ENCODE measurements at regions not wholly inside any gene's neighbourhood (a gene's known extent, or its start where the extent isn't known, plus 50 kb on each side); places are given as distances from the start of the nearest gene placed in this dataset.

DNA sequence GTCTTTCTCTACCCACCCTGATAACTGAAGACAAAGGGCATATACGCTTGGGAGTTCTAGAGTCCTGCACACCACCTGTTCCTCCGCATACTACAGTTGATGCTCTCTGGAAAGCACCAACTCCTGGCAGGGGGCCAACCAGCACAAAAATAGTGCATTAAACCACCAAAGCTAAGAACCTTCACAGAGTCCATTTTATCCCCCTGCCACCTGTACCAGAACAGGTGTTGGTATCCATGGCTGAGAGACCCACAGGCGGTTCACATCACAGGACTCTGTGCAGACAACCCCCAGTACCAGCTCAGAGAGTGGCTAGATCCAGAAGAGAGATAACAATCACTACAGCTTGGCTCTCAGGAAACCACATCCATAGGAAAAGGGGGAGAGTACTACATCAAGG lies 114.4 kb upstream of the POU1F1 start:
- no peak for DNase-seq

DNA sequence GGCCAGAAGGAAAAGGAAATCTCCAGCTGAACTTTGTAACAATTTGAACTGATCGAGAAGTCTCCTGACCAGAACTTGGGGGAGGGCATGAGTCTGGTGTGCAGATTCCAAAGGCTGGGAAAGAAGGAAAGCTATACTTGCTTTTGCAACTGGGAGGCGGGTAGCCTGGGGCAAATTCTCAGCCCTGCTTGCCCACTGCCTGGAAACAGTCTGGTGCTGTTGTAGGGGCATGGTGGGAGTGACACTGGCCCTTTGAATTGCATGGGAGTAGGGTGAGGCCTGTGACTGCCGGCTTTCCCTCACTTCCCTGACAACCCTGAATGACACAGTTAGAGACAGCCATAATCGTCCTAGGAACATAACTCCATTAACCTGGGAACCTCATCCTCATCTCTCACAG lies 114.0 kb upstream of the POU1F1 start:
- no peak for DNase-seq

GRCh38 chr3:87375231-87375682 lies 98.9 kb upstream of the POU1F1 start:
- DNase-seq = no peak

- no peak for DNase-seq
Observed at GRCh38 chr3:87370007-87370406, 93.6 kb upstream of the POU1F1 start.

- DNase-seq = no peak
Observed at GRCh38 chr3:87367736-87368135, 91.4 kb upstream of the POU1F1 start.

DNA sequence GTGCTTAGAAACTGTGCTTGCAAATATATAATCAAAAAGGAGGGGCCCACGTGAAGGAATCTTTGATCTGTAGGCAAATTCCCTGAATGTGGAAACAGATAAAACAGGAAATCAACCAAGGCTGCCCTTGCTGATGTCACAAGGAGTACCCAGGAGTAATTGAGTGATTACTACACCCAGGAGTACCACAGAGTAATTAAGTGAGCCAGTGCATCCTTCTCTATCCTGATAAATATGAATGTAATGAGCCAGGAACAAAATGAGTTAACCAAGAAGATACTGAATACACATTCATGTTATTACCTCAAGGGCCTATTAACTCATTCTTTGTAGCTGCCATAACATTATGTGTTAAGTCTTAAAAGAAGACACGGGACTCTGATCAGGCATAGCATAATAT lies 87.3 kb upstream of the POU1F1 start:
- DNase-seq = no peak

DNA sequence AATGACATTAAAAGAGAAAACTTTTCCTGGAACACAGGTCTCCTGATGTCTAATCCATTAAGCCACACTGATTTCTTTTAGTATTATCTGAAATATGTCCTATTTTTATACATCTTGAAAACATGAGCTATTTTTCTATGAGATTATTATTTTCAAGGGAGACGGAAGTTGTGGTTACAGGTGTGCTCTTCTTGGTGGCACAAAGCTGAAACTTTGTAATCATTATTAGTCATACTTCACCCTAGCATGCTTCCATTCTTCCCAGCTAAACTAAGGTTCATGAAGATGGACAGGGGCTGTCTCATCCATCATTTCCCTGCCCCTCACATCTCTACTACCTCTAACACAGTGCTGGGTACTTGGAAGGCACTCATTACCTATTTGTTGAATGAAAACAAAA lies 85.6 kb upstream of the POU1F1 start:
- no peak for DNase-seq

GRCh38 chr3:87361271-87361670 lies 84.9 kb upstream of the POU1F1 start:
- DNase-seq = no peak

- DNase-seq = no peak
Observed at GRCh38 chr3:87359826-87360225, 83.4 kb upstream of the POU1F1 start.

DNA sequence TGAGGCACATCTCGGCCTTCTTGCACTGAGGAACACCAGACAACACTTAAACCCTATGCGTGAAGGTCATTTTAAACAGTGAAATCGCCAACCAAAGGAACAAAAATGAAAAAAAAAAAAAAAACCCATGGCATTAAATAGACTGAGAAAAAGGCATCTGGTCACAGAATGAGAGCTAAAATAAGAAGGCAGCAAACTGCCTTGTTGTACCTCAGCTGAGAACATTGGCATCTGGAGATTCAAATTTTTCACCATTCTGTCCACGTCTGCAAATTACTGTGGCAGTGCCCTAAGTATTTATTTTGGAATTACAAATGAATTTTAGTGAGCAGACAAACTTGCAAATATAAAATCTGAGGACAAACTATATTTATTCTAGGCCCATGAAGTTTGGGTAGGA lies 82.6 kb upstream of the POU1F1 start:
- DNase-seq = no peak

- no peak for DNase-seq
Observed at GRCh38 chr3:87358066-87358465, 81.7 kb upstream of the POU1F1 start.

GRCh38 chr3:87354398-87354797 lies 78.0 kb upstream of the POU1F1 start:
- no peak for DNase-seq

DNA sequence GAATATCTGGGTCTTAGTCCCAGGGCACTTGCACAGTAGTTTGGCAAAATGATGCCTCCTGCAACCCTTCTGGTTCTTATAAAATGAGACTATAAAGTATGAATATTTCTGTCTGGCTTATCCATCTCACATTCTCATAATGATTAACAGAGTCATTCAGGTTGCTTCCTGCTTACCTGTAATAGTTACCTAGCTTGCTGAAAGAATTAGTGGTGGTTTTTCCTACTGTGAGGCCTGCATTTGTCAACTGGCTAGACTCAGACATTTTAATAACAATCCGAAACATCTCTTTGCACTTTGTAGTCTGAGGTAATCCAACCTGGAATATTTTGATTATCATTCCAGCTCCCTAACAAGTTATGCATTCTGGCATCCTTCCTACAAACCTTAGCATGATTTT lies 75.6 kb upstream of the POU1F1 start:
- DNase-seq = no peak

- peak in 3 of 6 experiments; percentile 17 to 51 (median 49) for DNase-seq
Observed at GRCh38 chr3:87350367-87351199, 74.2 kb upstream of the POU1F1 start.

GRCh38 chr3:87349833-87350232 lies 73.4 kb upstream of the POU1F1 start:
- DNase-seq = no peak

DNA sequence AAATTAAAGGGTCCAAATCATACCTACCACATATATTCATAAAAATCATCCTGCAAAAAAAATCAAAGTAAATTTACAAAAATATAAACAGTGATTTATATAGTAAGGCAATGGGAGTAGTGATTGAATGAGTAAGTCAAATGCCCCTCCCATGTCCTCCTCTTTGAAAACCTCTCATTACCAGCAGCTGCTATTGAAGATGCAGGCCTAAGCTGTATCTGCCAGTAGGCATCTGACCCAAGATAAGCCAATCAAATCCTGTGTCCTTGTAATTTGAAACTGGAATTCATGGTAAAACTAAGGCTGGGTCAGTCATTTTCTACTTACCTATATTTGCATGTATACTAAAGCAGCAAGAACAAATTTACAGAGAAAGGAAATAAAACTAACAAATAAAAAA lies 60.4 kb upstream of the POU1F1 start:
- no peak for DNase-seq

DNA sequence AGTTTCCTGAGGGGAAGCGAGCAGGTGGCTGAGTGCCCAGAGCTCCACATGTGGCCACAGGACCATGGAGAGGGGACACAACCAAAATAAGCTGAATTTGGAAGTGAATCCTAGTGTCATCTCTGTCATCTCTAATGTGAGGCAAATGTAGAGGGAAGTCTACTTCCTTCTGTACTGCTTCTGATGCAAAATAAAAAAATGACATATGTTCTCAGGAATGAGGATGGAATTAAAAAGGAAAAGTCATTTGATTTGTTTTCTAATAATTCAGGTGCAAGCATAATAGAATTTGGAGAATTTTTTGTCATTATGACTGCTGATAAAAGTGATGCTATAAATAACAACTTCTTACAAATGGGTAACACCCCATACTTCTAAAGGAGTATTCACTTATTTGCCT lies 59.5 kb upstream of the POU1F1 start:
- DNase-seq = no peak

DNA sequence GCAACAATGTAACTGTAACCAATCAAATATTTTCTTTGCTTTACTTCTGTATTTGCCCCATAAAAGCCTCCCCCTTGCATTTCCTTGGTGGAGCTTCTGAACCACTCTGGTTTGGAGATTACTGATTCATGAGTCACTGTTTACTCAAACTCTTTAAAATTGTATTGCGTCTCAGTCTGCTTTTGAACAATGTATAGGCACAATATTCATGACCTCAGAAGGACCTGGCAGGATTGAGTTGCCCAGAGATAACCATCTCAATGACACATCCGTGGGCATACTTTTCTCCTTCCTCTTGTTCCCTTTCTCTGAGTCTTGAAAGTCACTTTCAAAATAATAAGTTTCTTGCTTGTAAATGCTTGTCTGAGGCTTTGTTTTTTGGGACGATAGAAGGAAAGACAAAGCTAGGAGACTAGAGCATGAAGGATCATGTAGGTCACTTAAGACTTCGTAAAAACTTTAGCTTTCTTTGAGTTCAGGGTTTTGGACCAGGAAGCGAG lies 57.1 kb upstream of the POU1F1 start:
- DNase-seq = no peak

GRCh38 chr3:87332789-87333188 lies 56.4 kb upstream of the POU1F1 start:
- DNase-seq = no peak

- DNase-seq = no peak
Observed at GRCh38 chr3:87329065-87329464, 52.7 kb upstream of the POU1F1 start.

All from stimulated activated naive CD4-positive, alpha-beta T cell (primary cell).